GM12891 (cell line): ENCODE measurements at regions not wholly inside any gene's neighbourhood (a gene's known extent, or its start where the extent isn't known, plus 50 kb on each side); places are given as distances from the start of the nearest gene placed in this dataset.

Experiments used
- POLR2A ChIP-seq: IDR thresholded peaks from 2 replicates; pipeline ENCODE4 v1.6.1; 2011; ENCODE audit warnings: low read depth, low read length, control low read depth
- TAF1 ChIP-seq: IDR thresholded peaks from 2 replicates; pipeline ENCODE4 v1.6.1; 2011; ENCODE audit warnings: low read depth, low read length, control low read depth

- TF ChIP-seq TAF1, result no peak
- TF ChIP-seq POLR2A, result no peak
These were observed 162.0 kb upstream of the FAM13C start for GRCh38 chr10:59524348-59524747.
